ENCODE measurements at regions not wholly inside any gene's neighbourhood (a gene's known extent, or its start where the extent isn't known, plus 50 kb on each side); places are given as distances from the start of the nearest gene placed in this dataset.
A peak's percentile ranks its signal among the peaks of the same experiment; 100 is the strongest.

DNA sequence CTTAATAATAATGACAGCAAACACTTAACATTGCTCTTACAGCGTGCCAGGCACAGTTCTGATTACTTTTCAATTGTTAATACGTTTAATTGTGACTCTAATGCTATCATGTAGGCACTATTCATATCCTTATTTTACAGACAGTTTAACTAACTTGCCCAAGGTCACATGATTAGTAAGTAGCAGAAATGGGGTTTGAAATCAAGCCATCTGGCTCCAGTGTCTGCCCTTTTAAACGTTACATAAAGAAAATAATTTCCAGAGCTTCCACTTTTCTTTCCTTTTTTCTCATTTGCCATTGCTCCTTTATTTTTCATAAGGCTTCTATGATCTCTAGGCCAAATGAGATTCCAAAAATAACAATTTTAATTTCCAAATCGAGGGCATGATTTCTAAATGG, 50.6 kb upstream of the IKZF2 start:
- DNase-seq = no peak

DNA sequence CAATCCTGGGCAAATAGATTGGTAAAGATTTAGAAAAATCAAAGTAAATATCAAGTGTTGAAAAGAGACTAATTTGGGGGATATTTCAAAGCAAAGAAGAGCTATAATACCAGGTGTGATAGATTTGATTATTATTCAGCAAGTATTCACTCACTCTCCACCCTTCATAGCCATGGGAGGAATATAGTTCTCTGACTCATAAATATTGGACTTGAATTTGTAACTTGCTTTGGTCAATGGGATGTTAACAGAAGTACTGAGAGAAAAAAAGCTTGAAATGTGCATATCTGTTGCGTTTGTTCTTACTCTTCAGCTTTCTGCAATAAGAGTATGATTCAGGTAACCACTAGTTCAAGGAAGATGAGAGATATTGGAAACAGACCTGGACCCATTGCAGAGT, 54.5 kb upstream of the IKZF2 start:
- no peak for DNase-seq

- no peak for DNase-seq
These were observed 61.8 kb upstream of the IKZF2 start for GRCh38 chr2:213213186-213213585.

DNA sequence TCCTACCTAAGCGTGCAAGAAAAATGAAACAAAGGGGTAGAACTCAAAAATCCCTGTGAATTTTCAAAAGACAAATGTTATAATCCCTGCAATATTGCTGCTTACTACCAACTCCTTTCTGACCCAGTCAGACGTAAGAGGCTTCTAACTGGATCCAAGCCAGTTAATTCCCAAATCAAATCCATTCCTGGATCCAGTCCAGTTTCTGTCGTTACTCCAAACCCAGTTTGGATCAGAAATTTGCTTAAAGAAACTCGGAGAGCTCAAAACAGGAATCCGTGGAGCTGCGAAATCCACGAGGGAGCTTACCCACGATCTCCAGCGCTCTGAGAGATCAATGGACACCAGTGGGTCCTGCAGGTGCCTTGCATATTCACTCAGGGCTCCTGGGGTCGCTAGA, 62.8 kb upstream of the IKZF2 start:
- DNase-seq = no peak

GRCh38 chr2:213216461-213216860, 65.0 kb upstream of the IKZF2 start:
- no peak for DNase-seq

GRCh38 chr2:213219816-213220215, 64.4 kb upstream of the SPAG16 start:
- no peak for DNase-seq

GRCh38 chr2:213220967-213221603, 63.2 kb upstream of the SPAG16 start:
- no peak for DNase-seq

- no peak for DNase-seq
These were observed 62.3 kb upstream of the SPAG16 start for GRCh38 chr2:213221957-213222356.

GRCh38 chr2:213224366-213224765, 59.9 kb upstream of the SPAG16 start:
- no peak for DNase-seq

GRCh38 chr2:213225866-213226265, 58.4 kb upstream of the SPAG16 start:
- DNase-seq = no peak

DNA sequence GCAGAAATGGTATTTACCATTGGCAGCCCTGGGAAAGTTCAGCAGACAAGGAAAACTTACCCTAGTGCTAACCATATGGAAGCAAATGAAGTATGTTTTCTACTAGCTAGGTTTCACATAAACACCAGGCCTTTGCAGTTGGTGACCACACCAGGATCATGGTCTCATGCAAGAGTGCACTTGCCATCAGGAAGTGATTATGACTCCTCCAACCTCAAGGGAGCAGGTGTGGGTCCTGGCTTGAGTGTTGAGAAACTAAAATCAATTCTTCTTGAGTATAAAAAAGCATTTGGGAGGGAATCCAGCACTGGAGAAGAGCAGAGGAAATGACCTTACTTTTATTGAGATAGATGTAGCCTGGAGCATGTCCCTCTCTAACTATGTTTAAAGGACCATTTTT, 56.8 kb upstream of the SPAG16 start:
- peak; percentile 17 for DNase-seq

DNA sequence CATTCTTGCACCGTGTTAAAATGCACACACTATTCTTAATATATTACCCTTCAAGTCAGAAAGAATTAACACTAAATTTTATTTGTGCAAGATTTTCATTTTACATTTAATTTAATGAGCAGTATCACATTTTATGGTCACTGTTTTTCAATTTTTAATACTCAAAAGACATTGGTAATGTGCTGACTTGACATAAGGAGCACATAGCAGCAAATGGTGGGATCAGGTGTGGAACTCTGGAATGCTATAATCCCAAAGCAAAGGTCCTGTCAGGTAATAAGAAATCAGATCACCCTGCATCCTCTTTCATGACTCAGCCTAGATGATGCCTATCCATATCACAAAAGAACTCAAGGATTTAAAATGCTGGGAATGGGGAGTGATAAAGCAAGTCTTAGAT, 55.6 kb upstream of the SPAG16 start:
- DNase-seq = no peak

- DNase-seq = no peak
These were observed 54.5 kb upstream of the SPAG16 start for GRCh38 chr2:213229814-213230213.

GRCh38 chr2:213231966-213232365, 52.3 kb upstream of the SPAG16 start:
- DNase-seq = no peak

- DNase-seq = peak; percentile 45
These were observed 51.4 kb upstream of the SPAG16 start for GRCh38 chr2:213232649-213233437.

- DNase-seq = no peak
These were observed 50.6 kb upstream of the SPAG16 start for GRCh38 chr2:213233438-213234330.

Measured in activated CD4-positive, alpha-beta T cell treated with anti-CD3 and anti-CD28 coated beads, Interleukin-2, Interleukin-6, amounts not matched to agents 100 ng/mL and 50 ng/mL, durations not matched to agents 16 hours and 8 hours (primary cell).